ENCODE measurements at regions not wholly inside any gene's neighbourhood (a gene's known extent, or its start where the extent isn't known, plus 50 kb on each side); places are given as distances from the start of the nearest gene placed in this dataset.

GRCh38 chr6:90445533-90446108 lies 141.3 kb downstream of the MAP3K7 start:
- H3K9me3 Mint-ChIP-seq, result peaks cover 3% of the 10 kb centered on the region
- H3K27me3 Mint-ChIP-seq, result peaks cover 4% of the 10 kb centered on the region
- H3K4me1 Mint-ChIP-seq, result peaks cover 29% of the 10 kb centered on the region
- H3K36me3 Mint-ChIP-seq (ENCODE audit: low read depth), result no peaks in the 10 kb centered on the region
- H3K4me3 Mint-ChIP-seq, result peak overlapping the region; percentile 48
- H3K27ac Mint-ChIP-seq, result peak overlapping the region; percentile 58
- ATAC-seq (replicated peaks), result peak; percentile 92

- ATAC-seq (replicated peaks), result peak; percentile 22
- peak overlapping the region; percentile 48 for H3K4me3 Mint-ChIP-seq
- peaks cover 10% of the 10 kb centered on the region for H3K27me3 Mint-ChIP-seq
- H3K9me3 Mint-ChIP-seq, result peaks cover 3% of the 10 kb centered on the region
- H3K36me3 Mint-ChIP-seq (ENCODE audit: low read depth), result no peaks in the 10 kb centered on the region
- peaks cover 42% of the 10 kb centered on the region for H3K4me1 Mint-ChIP-seq
- peak overlapping the region; percentile 70 for H3K27ac Mint-ChIP-seq
These were observed 142.6 kb downstream of the MAP3K7 start for GRCh38 chr6:90444160-90444714.

- Mint-ChIP-seq H3K36me3 (ENCODE audit: low read depth) (no peaks in the 10 kb centered on the region), H3K9me3 (peaks cover 3% of the 10 kb centered on the region), H3K4me1 (peaks cover 39% of the 10 kb centered on the region), H3K27ac (no peak overlapping the region), H3K27me3 (peaks cover 11% of the 10 kb centered on the region), H3K4me3 (no peak overlapping the region)
- no peak for ATAC-seq (replicated peaks)
These were observed 144.5 kb downstream of the MAP3K7 start for GRCh38 chr6:90442366-90442765.

DNA sequence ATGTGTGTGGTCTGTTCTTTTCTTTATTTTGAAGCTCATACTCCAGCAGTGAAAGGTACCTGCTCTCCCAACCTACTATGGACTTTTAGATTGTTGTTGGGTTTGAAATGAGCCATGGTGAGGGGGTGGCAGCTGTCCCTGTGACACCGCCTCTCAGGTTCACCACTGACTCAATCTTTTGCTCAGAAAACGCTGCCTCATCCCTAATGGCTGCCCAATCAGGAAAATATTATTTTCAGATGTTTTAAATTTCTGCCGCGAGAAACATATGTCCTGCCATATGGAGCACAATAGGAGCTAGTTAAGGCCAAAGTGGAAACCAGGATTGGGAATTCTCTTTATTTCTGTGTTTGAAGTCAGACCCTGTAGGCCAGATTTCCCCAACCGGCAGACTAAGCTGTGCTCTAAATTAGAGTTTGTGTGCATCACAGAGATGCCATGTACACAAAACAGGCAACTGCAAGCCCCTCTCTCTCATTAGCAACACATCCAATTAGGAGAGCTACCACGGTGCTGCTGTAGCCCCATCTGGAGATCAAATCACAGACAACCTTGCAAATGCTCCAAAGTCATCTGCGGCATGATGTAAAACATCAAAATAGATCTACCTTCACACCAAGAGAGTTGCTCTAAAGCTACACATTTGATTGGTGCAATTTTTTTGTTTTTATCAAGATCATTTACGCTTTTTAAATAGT lies 144.1 kb upstream of the BACH2 start:
- ATAC-seq (replicated peaks), result peak; percentile 48
- Mint-ChIP-seq H3K4me3 (no peak overlapping the region), H3K4me1 (peaks cover 29% of the 10 kb centered on the region), H3K36me3 (ENCODE audit: low read depth) (no peaks in the 10 kb centered on the region), H3K9me3 (peaks cover 2% of the 10 kb centered on the region), H3K27ac (no peak overlapping the region), H3K27me3 (peaks cover 11% of the 10 kb centered on the region)

- no peak overlapping the region for H3K27ac Mint-ChIP-seq
- no peak for ATAC-seq (replicated peaks)
- H3K9me3 Mint-ChIP-seq, result no peaks in the 10 kb centered on the region
- peaks cover 11% of the 10 kb centered on the region for H3K27me3 Mint-ChIP-seq
- H3K4me3 Mint-ChIP-seq, result no peak overlapping the region
- H3K36me3 Mint-ChIP-seq (ENCODE audit: low read depth), result no peaks in the 10 kb centered on the region
- H3K4me1 Mint-ChIP-seq, result peaks cover 19% of the 10 kb centered on the region
These were observed 142.9 kb upstream of the BACH2 start for GRCh38 chr6:90439586-90439985.

GRCh38 chr6:90436403-90436802 lies 139.8 kb upstream of the BACH2 start:
- Mint-ChIP-seq H3K27ac (no peak overlapping the region), H3K36me3 (ENCODE audit: low read depth) (no peaks in the 10 kb centered on the region), H3K9me3 (peaks cover 12% of the 10 kb centered on the region), H3K4me1 (peaks cover 20% of the 10 kb centered on the region), H3K4me3 (no peak overlapping the region), H3K27me3 (peaks cover 7% of the 10 kb centered on the region)
- no peak for ATAC-seq (replicated peaks)

GRCh38 chr6:90435207-90435899 lies 138.7 kb upstream of the BACH2 start:
- no peak overlapping the region for H3K27ac Mint-ChIP-seq
- peaks cover 16% of the 10 kb centered on the region for H3K4me1 Mint-ChIP-seq
- peaks cover 18% of the 10 kb centered on the region for H3K9me3 Mint-ChIP-seq
- H3K4me3 Mint-ChIP-seq, result no peak overlapping the region
- H3K36me3 Mint-ChIP-seq (ENCODE audit: low read depth), result no peaks in the 10 kb centered on the region
- H3K27me3 Mint-ChIP-seq, result peaks cover 7% of the 10 kb centered on the region
- no peak for ATAC-seq (replicated peaks)

DNA sequence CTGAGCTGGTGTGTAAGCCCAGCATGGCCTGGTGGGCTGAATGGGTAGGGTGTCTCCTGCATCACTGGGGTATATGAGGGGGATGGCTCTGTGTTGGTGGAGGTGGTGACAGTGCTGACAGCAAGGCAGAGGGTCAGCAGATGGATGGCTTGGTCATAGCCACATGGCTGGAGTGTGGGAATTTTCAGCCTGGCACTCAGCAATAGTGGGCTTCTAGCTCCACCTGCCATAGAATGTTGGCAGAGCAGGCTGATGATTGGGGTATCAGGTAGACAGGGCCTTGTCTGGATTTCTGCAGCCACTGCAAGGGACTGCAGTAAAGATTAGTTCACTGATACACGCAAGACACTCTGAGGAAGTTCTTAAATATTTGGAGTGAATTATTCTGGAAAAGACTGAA lies 137.5 kb upstream of the BACH2 start:
- no peak overlapping the region for H3K4me3 Mint-ChIP-seq
- peaks cover 27% of the 10 kb centered on the region for H3K9me3 Mint-ChIP-seq
- H3K36me3 Mint-ChIP-seq (ENCODE audit: low read depth), result no peaks in the 10 kb centered on the region
- H3K27me3 Mint-ChIP-seq, result no peaks in the 10 kb centered on the region
- no peak for ATAC-seq (replicated peaks)
- H3K27ac Mint-ChIP-seq, result no peak overlapping the region
- H3K4me1 Mint-ChIP-seq, result peaks cover 5% of the 10 kb centered on the region

GRCh38 chr6:90432937-90433336 lies 136.3 kb upstream of the BACH2 start:
- Mint-ChIP-seq H3K36me3 (ENCODE audit: low read depth) (no peaks in the 10 kb centered on the region), H3K4me1 (peaks cover 5% of the 10 kb centered on the region), H3K9me3 (peaks cover 27% of the 10 kb centered on the region), H3K27ac (no peak overlapping the region), H3K4me3 (no peak overlapping the region), H3K27me3 (no peaks in the 10 kb centered on the region)
- no peak for ATAC-seq (replicated peaks)

DNA sequence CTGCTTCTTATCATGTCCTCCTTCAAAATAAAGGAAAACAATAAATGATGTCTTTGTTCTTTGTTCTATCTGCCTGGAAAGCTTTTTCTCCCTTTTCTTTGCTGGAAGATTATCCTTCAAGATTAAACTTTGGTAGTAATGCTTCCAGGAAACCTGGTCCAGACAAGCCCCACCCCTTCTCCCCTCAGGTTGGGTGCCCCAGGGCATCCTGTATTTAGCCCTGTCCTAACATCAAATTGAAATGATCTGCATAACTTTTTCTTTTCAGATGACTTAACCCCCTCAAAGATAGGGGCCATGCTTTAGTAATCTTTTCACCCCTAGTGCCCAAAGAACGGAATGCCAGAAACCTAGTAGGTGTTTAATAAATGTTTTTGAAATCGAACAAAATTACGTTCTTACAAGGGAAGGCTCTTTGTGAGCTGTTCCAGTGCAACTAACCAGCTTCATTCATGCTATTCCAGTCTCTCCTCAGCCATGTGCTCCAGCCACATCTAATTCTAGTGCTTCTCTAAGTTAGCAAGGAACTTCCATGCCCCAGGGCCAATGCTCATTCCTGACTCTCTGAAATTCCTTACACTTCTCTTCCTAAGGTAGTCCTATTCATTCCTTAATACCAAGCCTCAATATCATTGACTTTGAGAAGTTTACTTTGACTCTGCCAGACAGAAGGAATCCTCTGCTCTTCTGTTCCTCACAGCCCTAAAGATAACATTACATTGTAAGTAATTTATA lies 135.6 kb upstream of the BACH2 start:
- H3K4me3 Mint-ChIP-seq, result no peak overlapping the region
- peaks cover 27% of the 10 kb centered on the region for H3K9me3 Mint-ChIP-seq
- peaks cover 5% of the 10 kb centered on the region for H3K4me1 Mint-ChIP-seq
- no peaks in the 10 kb centered on the region for H3K36me3 Mint-ChIP-seq (ENCODE audit: low read depth)
- no peaks in the 10 kb centered on the region for H3K27me3 Mint-ChIP-seq
- no peak overlapping the region for H3K27ac Mint-ChIP-seq
- ATAC-seq (replicated peaks), result no peak

- H3K27ac Mint-ChIP-seq, result no peak overlapping the region
- ATAC-seq (replicated peaks), result no peak
- no peak overlapping the region for H3K4me3 Mint-ChIP-seq
- H3K4me1 Mint-ChIP-seq, result peaks cover 5% of the 10 kb centered on the region
- no peaks in the 10 kb centered on the region for H3K36me3 Mint-ChIP-seq (ENCODE audit: low read depth)
- H3K27me3 Mint-ChIP-seq, result no peaks in the 10 kb centered on the region
- H3K9me3 Mint-ChIP-seq, result peaks cover 27% of the 10 kb centered on the region
These were observed 134.9 kb upstream of the BACH2 start for GRCh38 chr6:90431576-90431975.

- H3K27me3 Mint-ChIP-seq, result no peaks in the 10 kb centered on the region
- no peak overlapping the region for H3K4me3 Mint-ChIP-seq
- peaks cover 18% of the 10 kb centered on the region for H3K4me1 Mint-ChIP-seq
- no peaks in the 10 kb centered on the region for H3K36me3 Mint-ChIP-seq (ENCODE audit: low read depth)
- no peak for ATAC-seq (replicated peaks)
- peaks cover 27% of the 10 kb centered on the region for H3K9me3 Mint-ChIP-seq
- no peak overlapping the region for H3K27ac Mint-ChIP-seq
These were observed 133.1 kb upstream of the BACH2 start for GRCh38 chr6:90429713-90430112.

DNA sequence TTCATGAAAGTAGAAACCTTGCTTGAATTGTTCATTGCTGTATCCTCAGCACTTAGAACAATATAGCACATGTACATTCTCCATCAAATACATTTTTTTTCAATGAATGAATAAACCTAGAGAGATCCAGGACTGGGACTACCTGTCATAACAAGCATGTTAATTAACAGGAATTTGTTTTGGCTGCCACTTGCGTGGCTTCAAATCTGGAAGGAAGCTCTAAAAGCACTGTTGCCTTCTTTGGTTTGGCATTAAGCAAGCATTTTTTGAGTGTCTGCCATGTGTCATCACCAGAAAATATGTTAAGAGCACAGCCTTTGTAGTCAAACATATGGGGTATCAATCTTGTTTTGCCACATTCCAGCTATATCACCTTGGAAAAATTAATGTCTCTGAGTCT lies 131.9 kb upstream of the BACH2 start:
- Mint-ChIP-seq H3K9me3 (peaks cover 22% of the 10 kb centered on the region), H3K36me3 (ENCODE audit: low read depth) (no peaks in the 10 kb centered on the region), H3K4me3 (no peak overlapping the region), H3K27me3 (no peaks in the 10 kb centered on the region), H3K4me1 (peaks cover 18% of the 10 kb centered on the region), H3K27ac (no peak overlapping the region)
- no peak for ATAC-seq (replicated peaks)

- peaks cover 13% of the 10 kb centered on the region for H3K4me1 Mint-ChIP-seq
- ATAC-seq (replicated peaks), result peak; percentile 90
- H3K4me3 Mint-ChIP-seq, result peak overlapping the region; percentile 72
- peak overlapping the region; percentile 77 for H3K27ac Mint-ChIP-seq
- peaks cover 7% of the 10 kb centered on the region for H3K9me3 Mint-ChIP-seq
- no peaks in the 10 kb centered on the region for H3K27me3 Mint-ChIP-seq
- H3K36me3 Mint-ChIP-seq (ENCODE audit: low read depth), result no peaks in the 10 kb centered on the region
These were observed 128.6 kb upstream of the BACH2 start for GRCh38 chr6:90425161-90425641.

All from activated T-helper 17 cell treated with anti-CD3 and anti-CD28 coated beads, Interleukin-2, amount 50 U/mL, for 72 hours (primary cell).